IMR-90 (cell line): ENCODE measurements at regions not wholly inside any gene's neighbourhood (a gene's known extent, or its start where the extent isn't known, plus 50 kb on each side); places are given as distances from the start of the nearest gene placed in this dataset.

ENCODE experiments used
- ATAC-seq: fragments of 200-7000 bp; cut with Tn5 transposase; 2 replicates; pipeline ENCODE4 v1.9.1; 2020; ENCODE audit warnings: low read depth, mild to moderate bottlenecking, moderate library complexity
- BruUV-seq: library from RNA; stranded (reverse); fragments of 400-500 nt; replicated peaks from 2 replicates; lab custom pipeline; 2021; lab: Mats Ljungman, UMichigan
- CTCF ChIA-PET: fragments of 300-600 bp; formaldehyde crosslinking; extraction: SDS; loops from one replicate; lab custom pipeline; 2021; ENCODE audit warnings: antibody characterized with exemption; lab: Yijun Ruan, JAX
- POLR2A ChIA-PET: fragments of 300-600 bp; sonication (Branson Sonifier 250); formaldehyde crosslinking; loops from one replicate; lab custom pipeline; 2022; ENCODE audit warnings: antibody characterized with exemption; ENCODE audit not compliant: unreplicated experiment; lab: Charles Lee
- DNase-seq: peaks from one replicate; pipeline ENCODE4 v3.0.0; 2013
- H2AFZ ChIP-seq: replicated peaks from 2 replicates; pipeline ENCODE3; 2013; ENCODE audit warnings: low read length, mild to moderate bottlenecking; ENCODE audit not compliant: poor library complexity
- H2AK5ac ChIP-seq: 2 replicates; pipeline ENCODE4 v1.6.1; 2013; ENCODE audit warnings: low read depth, low read length, inconsistent platforms
- H2AK9ac ChIP-seq: replicated peaks from 2 replicates; pipeline ENCODE3; 2013; ENCODE audit warnings: mild to moderate bottlenecking, low read depth, low read length, moderate library complexity; ENCODE audit not compliant: poor library complexity
- H2BK120ac ChIP-seq: 2 replicates; pipeline ENCODE4 v1.6.1; 2013; ENCODE audit warnings: low read depth, low read length, inconsistent platforms
- H2BK15ac ChIP-seq: 3 replicates; pipeline ENCODE4 v1.6.1; 2013; ENCODE audit warnings: low read depth, low read length, inconsistent platforms
- H2BK20ac ChIP-seq: 2 replicates; pipeline ENCODE4 v1.6.1; 2013; ENCODE audit warnings: low read depth, mild to moderate bottlenecking, inconsistent platforms, low read length, moderate library complexity
- H2BK5ac ChIP-seq: 2 replicates; pipeline ENCODE4 v1.6.1; 2013; ENCODE audit warnings: mild to moderate bottlenecking, low read depth, low read length, inconsistent platforms; ENCODE audit not compliant: poor library complexity, severe bottlenecking
- H3K14ac ChIP-seq: replicated peaks from 2 replicates; pipeline ENCODE4 v1.6.1; 2013; ENCODE audit warnings: low read depth, low read length, inconsistent platforms
- H3K18ac ChIP-seq: 2 replicates; pipeline ENCODE4 v1.6.1; 2013; ENCODE audit warnings: low read depth, low read length, control low read depth
- H3K23ac ChIP-seq: 2 replicates; pipeline ENCODE4 v1.6.1; 2013; ENCODE audit warnings: low read depth, low read length, inconsistent platforms
- H3K27ac ChIP-seq: 2 replicates; pipeline ENCODE4 v1.5.1; 2013; ENCODE audit warnings: mild to moderate bottlenecking, control low read depth, low read length; ENCODE audit not compliant: insufficient read depth
- H3K27me3 ChIP-seq: 2 replicates; pipeline ENCODE4 v1.6.1; 2013; ENCODE audit warnings: low read length; ENCODE audit not compliant: control insufficient read depth, insufficient read depth
- H3K36me3 ChIP-seq: 2 replicates; pipeline ENCODE4 v1.6.1; 2013; ENCODE audit warnings: low read length, mixed read lengths; ENCODE audit not compliant: control insufficient read depth, insufficient read depth
- H3K4ac ChIP-seq: 2 replicates; pipeline ENCODE4 v1.6.1; 2013; ENCODE audit warnings: low read depth, low read length, inconsistent platforms
- H3K4me1 ChIP-seq: 2 replicates; pipeline ENCODE4 v1.6.1; 2013; ENCODE audit warnings: low read length, mixed read lengths; ENCODE audit not compliant: control insufficient read depth, insufficient read depth
- H3K4me2 ChIP-seq: 2 replicates; pipeline ENCODE4 v1.6.1; 2013; ENCODE audit warnings: low read depth, mild to moderate bottlenecking, control low read depth, low read length, moderate library complexity
- H3K4me3 ChIP-seq: 2 replicates; pipeline ENCODE4 v1.5.1; 2013; ENCODE audit warnings: low read depth, mild to moderate bottlenecking, control low read depth, low read length, moderate library complexity; ENCODE audit not compliant: insufficient read depth
- H3K56ac ChIP-seq: 2 replicates; pipeline ENCODE4 v1.6.1; 2013; ENCODE audit warnings: low read length, inconsistent platforms; ENCODE audit not compliant: insufficient read depth; ENCODE audit errors: extremely low read depth
- H3K79me1 ChIP-seq, 2 experiments: 2 replicates each; pipeline ENCODE4 v1.6.1; 2013; ENCODE audit warnings: low read length in 2 of 2, inconsistent platforms in 1 of 2, low read depth in 1 of 2
- H3K9ac ChIP-seq: 2 replicates; pipeline ENCODE4 v1.6.1; 2013; ENCODE audit warnings: low read depth, low read length, control low read depth
- H3K9me1 ChIP-seq: 2 replicates; pipeline ENCODE4 v1.6.1; 2013; ENCODE audit warnings: low read length, inconsistent platforms; ENCODE audit not compliant: insufficient read depth
- H3K9me3 ChIP-seq: 2 replicates; pipeline ENCODE4 v1.6.1; 2013; ENCODE audit warnings: low read length; ENCODE audit not compliant: control insufficient read depth, insufficient read depth
- H4K20me1 ChIP-seq: 2 replicates; pipeline ENCODE4 v1.6.1; 2013; ENCODE audit warnings: low read length, inconsistent platforms; ENCODE audit not compliant: insufficient read depth
- H4K5ac ChIP-seq: 2 replicates; pipeline ENCODE4 v1.6.1; 2013; ENCODE audit warnings: mild to moderate bottlenecking, low read depth, low read length, control low read depth
- H4K8ac ChIP-seq, 2 experiments: 2 replicates each; pipeline ENCODE4 v1.6.1; 2013; ENCODE audit warnings: low read depth in 2 of 2, low read length in 2 of 2, control low read depth in 1 of 2, inconsistent platforms in 1 of 2
- H4K91ac ChIP-seq: 2 replicates; pipeline ENCODE4 v1.6.1; 2013; ENCODE audit warnings: low read depth, low read length, inconsistent platforms; ENCODE audit not compliant: insufficient read depth
- CEBPB ChIP-seq: IDR thresholded peaks from 2 replicates; pipeline ENCODE4 v1.6.1; 2012; ENCODE audit warnings: low read depth, low read length, improper control_type of control experiment
- CHD1 ChIP-seq: IDR thresholded peaks from 2 replicates; pipeline ENCODE4 v1.6.1; 2012; ENCODE audit warnings: low read depth, low read length, improper control_type of control experiment
- MAZ ChIP-seq: IDR thresholded peaks from 2 replicates; pipeline ENCODE4 v1.6.1; 2012; ENCODE audit warnings: low read depth, mild to moderate bottlenecking, low read length, improper control_type of control experiment, moderate library complexity, borderline replicate concordance
- MXI1 ChIP-seq: IDR thresholded peaks from 2 replicates; pipeline ENCODE4 v1.6.1; 2012; ENCODE audit warnings: low read depth, mild to moderate bottlenecking, low read length, moderate library complexity, borderline replicate concordance
- RFX5 ChIP-seq: IDR thresholded peaks from 2 replicates; pipeline ENCODE4 v1.8.0; 2012; ENCODE audit warnings: low read depth, mild to moderate bottlenecking, low read length, moderate library complexity
- WGBS, 2 experiments: methylation state at CpG; one replicate each; pipeline versions ENCODE4 v1.1.5 to v1.1.7; 2013; ENCODE audit warnings: missing lambda C conversion rate in 2 of 2; ENCODE audit not compliant: insufficient read length in 1 of 2; ENCODE audit errors: extremely low coverage in 2 of 2; 5-methylcytosine and 5-hydroxymethylcytosine counted together
- dilution Hi-C: fragments of 300-500 bp; cut with HindIII; formaldehyde crosslinking; loops from one replicate; pipeline ENCODE4 v1.14.3; 2018; ENCODE audit warnings: low sequenced_read_pairs; ENCODE audit not compliant: unreplicated experiment
- in situ Hi-C: fragments of 300-500 bp; cut with MboI; formaldehyde crosslinking; loops from 3 replicates; pipeline ENCODE4 v1.14.3; 2019; ENCODE audit warnings: low sequenced_read_pairs, inconsistent platforms, mixed read lengths
- intact Hi-C: fragments of 100-400 bp; cut with micrococcal nuclease; formaldehyde crosslinking; loops from 2 replicates; pipeline ENCODE4 v1.10.0; 2022
- TF ChIP-seq, protein P1 (sequence below): fragments of 150-350 bp; IDR thresholded peaks from 2 replicates; pipeline ENCODE4 v1.6.1; 2016; ENCODE audit warnings: low read depth, mild to moderate bottlenecking, low read length, moderate library complexity, borderline replicate concordance

DNA sequence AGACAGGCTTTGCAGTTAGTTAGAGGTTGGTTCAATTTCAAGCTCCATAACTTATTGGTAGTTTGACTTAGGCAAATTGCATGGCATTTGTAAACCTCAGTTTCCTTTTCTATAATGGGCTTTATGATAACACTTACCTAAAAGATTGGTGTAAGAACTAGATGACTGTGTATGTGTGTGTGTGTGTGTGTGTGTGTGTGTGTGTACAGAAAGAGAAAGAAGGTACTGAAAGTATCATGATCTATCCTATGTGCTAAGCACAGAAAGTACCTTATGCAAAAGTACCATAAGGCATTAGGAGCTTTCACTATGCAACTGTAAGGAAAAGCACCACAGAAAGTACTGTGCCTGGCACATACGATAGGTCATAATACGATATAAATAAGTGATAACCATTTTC lies 304.3 kb upstream of the KITLG start:
- no peaks in the 10 kb centered on the region for H3K9me3 ChIP-seq
- H3K14ac ChIP-seq = no peak overlapping the region
- H3K4me2 ChIP-seq = no peak overlapping the region
- ATAC-seq (no peak), DNase-seq (no peak)
- POLR2A ChIA-PET = no interaction called here
- H3K9ac ChIP-seq = no peak overlapping the region
- H3K79me1 ChIP-seq = no peaks in the 10 kb centered on the region
- no peak overlapping the region for H2AK5ac ChIP-seq
- H2BK20ac ChIP-seq = no peak overlapping the region
- no peaks in the 10 kb centered on the region for H3K36me3 ChIP-seq
- no TSS peak for BruUV-seq
- no peaks in the 10 kb centered on the region for H3K27me3 ChIP-seq
- CTCF ChIA-PET = no interaction called here
- dilution Hi-C loops = no loop called here
- TF ChIP-seq CHD1 = no peak
- TF ChIP-seq MXI1 = no peak
- no peak for TF ChIP-seq MAZ
- no peak for TF ChIP-seq CEBPB
- TF ChIP-seq, protein P1, sequence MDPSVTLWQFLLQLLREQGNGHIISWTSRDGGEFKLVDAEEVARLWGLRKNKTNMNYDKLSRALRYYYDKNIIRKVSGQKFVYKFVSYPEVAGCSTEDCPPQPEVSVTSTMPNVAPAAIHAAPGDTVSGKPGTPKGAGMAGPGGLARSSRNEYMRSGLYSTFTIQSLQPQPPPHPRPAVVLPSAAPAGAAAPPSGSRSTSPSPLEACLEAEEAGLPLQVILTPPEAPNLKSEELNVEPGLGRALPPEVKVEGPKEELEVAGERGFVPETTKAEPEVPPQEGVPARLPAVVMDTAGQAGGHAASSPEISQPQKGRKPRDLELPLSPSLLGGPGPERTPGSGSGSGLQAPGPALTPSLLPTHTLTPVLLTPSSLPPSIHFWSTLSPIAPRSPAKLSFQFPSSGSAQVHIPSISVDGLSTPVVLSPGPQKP = no peak
- no peak for TF ChIP-seq RFX5
- no peak overlapping the region for H4K91ac ChIP-seq
- H3K4ac ChIP-seq = no peak overlapping the region
- H3K4me1 ChIP-seq = no peaks in the 10 kb centered on the region
- H2BK120ac ChIP-seq = 0 out of 2 replicates have a peak overlapping the region, but pooled peaks have one; percentile 63
- in situ Hi-C loops = no loop called here
- no peaks in the 10 kb centered on the region for H3K9me1 ChIP-seq
- no peak overlapping the region for H2BK15ac ChIP-seq
- H3K23ac ChIP-seq = no peak overlapping the region
- H3K56ac ChIP-seq = no peak overlapping the region
- H4K5ac ChIP-seq = no peak overlapping the region
- H2AK9ac ChIP-seq = no peak overlapping the region
- H2BK5ac ChIP-seq = no peak overlapping the region
- no peak overlapping the region for H3K4me3 ChIP-seq
- intact Hi-C loops = loop anchor here (5.0 kb wide), 1 partner anchor 302 kb away; the partner anchor contains the start of gene KITLG
- no CpG with 5 or more reads among the region's 2 CpGs for WGBS, 2 experiments
- H3K27ac ChIP-seq = no peak overlapping the region
- H3K18ac ChIP-seq = no peak overlapping the region
- no peak overlapping the region for H4K8ac ChIP-seq
- H2AFZ ChIP-seq = no peak overlapping the region
- H4K20me1 ChIP-seq = no peaks in the 10 kb centered on the region
